ENCODE measurements at regions not wholly inside any gene's neighbourhood (a gene's known extent, or its start where the extent isn't known, plus 50 kb on each side); places are given as distances from the start of the nearest gene placed in this dataset.
A peak's percentile ranks its signal among the peaks of the same experiment; 100 is the strongest.

DNA sequence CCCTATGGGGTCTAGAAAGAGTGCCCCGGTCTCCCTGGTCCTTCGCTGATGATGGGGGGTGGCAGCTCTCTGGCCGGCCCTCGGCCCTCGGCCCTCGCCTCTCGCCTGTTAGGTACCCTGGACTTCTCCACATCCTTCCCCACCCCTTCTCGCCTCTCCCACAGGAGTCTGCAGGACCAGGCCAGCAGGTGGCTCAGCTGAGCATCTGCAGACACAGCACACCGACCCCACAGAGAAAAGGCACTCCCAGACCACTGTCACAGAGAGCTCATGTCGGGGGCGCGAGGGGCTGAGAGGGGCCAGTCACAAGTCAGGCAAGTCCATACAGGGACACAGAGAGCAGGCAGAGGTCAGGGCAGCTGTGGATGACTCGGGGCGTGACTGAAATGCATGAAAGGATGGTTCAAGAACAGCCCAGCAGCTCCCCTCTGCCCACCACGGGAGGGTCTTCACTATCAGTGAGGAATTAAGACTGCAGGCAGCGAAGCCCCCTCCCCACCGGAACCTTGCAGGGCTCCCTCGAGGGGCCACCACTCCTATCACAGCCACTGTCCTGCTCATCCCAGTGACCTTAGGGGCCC lies 181.7 kb upstream of the NSMCE3 start:
- no peak overlapping the region for H3K4me3 ChIP-seq (replicated peaks in 1 of 2; ENCODE audit: low read depth in 2 of 2, low read length in 2 of 2)
- no peak for DNase-seq (ENCODE audit: low read depth in 2 of 2)
- TF ChIP-seq, protein P1, sequence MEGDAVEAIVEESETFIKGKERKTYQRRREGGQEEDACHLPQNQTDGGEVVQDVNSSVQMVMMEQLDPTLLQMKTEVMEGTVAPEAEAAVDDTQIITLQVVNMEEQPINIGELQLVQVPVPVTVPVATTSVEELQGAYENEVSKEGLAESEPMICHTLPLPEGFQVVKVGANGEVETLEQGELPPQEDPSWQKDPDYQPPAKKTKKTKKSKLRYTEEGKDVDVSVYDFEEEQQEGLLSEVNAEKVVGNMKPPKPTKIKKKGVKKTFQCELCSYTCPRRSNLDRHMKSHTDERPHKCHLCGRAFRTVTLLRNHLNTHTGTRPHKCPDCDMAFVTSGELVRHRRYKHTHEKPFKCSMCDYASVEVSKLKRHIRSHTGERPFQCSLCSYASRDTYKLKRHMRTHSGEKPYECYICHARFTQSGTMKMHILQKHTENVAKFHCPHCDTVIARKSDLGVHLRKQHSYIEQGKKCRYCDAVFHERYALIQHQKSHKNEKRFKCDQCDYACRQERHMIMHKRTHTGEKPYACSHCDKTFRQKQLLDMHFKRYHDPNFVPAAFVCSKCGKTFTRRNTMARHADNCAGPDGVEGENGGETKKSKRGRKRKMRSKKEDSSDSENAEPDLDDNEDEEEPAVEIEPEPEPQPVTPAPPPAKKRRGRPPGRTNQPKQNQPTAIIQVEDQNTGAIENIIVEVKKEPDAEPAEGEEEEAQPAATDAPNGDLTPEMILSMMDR (IDR thresholded peaks at IDR 0.05; ENCODE audit: low read depth, low read length): no peak

DNA sequence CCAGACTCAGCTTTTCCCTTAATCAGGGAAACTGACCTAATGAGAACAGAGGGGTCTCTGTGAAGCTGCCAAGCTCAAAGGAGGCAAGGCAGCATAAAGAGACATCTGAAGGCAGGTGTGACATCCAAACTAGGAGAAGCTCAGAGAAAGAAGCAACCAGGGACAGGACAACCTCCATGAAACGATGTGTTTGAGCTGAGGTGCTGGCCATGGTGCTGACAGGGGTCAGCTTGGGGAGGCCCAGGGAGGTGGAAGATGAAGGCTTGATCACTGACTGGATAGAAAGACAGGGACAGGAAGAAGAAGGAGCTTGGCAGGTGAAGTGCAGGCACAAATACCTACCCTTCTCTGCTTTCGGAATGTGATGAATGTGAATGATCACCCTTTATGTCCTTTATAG lies 179.5 kb upstream of the NSMCE3 start:
- peak in 1 of 2 donors; percentile 2 for DNase-seq (ENCODE audit: low read depth in 2 of 2)
- TF ChIP-seq, protein P1 (IDR thresholded peaks at IDR 0.05; ENCODE audit: low read depth, low read length): no peak
- no peak overlapping the region for H3K4me3 ChIP-seq (replicated peaks in 1 of 2; ENCODE audit: low read depth in 2 of 2, low read length in 2 of 2)

DNA sequence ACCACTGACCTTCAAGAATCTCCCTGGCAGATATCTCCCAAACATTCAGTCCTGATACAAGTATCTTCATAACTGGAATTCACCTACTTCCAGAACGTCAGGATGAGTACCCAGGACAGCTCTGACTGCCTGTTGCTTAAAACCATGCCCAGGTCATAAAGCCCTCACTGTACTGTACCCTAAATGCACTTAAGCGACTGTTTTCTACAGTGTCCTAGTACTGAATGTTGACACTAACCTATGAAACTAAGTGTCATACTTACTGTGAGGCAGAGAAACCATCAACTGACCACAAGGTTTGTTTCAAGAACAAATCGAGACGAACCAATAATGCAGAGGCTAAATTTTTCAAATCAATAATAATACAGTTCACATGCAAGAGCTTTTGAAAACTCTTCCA lies 178.7 kb upstream of the NSMCE3 start:
- H3K4me3 ChIP-seq (replicated peaks in 1 of 2; ENCODE audit: low read depth in 2 of 2, low read length in 2 of 2): no peak overlapping the region
- DNase-seq (ENCODE audit: low read depth in 2 of 2): no peak
- TF ChIP-seq, protein P1 (IDR thresholded peaks at IDR 0.05; ENCODE audit: low read depth, low read length): no peak

DNA sequence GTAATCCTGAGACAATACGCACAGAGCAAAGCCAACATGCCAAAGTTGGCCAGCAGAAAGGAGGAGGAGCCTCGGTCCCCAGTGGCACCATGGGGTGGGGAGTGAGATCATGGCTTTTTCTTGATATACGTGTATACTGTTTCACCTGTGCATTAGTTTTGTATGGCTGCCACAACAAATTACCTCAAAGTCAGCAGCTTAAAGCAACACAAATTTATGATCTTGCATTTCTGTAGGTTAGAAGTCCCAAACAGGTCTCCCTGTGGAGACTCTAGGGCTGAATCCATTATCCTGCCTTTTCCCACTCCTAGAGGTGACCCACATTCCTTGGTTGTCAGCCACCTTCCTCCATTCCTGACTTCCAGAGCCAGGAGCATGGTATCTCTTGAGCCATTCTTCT lies 176.9 kb upstream of the NSMCE3 start:
- TF ChIP-seq, protein P1 (IDR thresholded peaks at IDR 0.05; ENCODE audit: low read depth, low read length): no peak
- no peak for DNase-seq (ENCODE audit: low read depth in 2 of 2)
- H3K4me3 ChIP-seq (replicated peaks in 1 of 2; ENCODE audit: low read depth in 2 of 2, low read length in 2 of 2): no peak overlapping the region

DNA sequence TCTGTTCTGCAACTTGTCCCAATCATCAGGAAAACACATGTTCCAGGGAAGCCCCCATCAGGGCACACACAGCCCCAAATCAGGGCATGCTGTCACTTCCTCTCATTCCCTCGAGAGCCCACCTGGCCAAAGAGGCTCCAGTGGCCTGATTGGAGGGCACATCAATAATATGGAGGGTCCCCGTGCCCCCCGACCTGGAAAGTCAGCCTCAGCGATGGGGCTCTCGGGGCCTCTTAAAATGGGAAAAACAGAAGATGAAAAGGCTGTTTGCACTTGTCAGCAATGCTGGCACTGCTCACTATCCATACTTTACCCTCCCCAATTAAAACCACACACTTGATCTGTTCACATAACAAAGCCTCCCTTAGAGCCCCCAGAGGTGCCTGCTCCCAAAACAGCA lies 172.9 kb upstream of the NSMCE3 start:
- TF ChIP-seq, protein P1 (IDR thresholded peaks at IDR 0.05; ENCODE audit: low read depth, low read length): no peak
- H3K4me3 ChIP-seq (replicated peaks in 1 of 2; ENCODE audit: low read depth in 2 of 2, low read length in 2 of 2): no peak overlapping the region
- DNase-seq (ENCODE audit: low read depth in 2 of 2): no peak

DNA sequence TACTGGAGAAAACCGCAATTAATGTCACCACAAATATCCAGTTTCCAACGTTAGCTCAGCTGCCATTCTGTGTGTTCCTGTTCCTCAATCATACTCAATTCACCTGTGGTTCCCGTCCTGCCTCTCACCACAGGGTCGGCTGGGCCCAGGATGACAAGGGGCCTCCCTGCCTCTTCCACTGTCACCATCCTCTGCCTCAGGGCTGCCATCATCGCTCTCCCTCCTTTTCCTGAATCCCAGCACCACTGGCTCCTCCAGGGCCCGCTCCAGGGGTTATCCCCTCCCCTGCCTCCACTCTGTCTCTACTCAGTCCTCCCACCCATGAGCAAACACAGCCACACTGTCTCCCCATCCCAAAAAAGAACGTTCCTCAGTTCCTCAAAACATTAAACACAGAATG lies 170.9 kb upstream of the NSMCE3 start:
- no peak overlapping the region for H3K4me3 ChIP-seq (replicated peaks in 1 of 2; ENCODE audit: low read depth in 2 of 2, low read length in 2 of 2)
- TF ChIP-seq, protein P1 (IDR thresholded peaks at IDR 0.05; ENCODE audit: low read depth, low read length): no peak
- DNase-seq (ENCODE audit: low read depth in 2 of 2): no peak

DNA sequence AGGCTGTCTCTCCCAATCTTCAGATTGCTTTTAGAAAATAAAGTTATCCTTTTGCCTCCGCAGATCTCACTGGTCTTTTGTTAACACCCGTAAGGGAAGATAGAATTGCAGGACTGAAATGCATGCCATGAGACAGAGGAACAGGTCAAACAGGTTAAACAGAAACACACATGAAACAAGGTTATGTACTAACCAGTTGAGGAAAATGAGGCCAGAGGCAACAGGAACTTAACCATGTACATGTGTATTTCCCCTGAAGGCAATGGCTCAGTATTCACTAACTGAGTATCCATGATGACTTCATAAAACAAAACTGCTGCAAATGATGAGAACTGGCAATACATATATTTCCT lies 169.1 kb upstream of the NSMCE3 start:
- no peak overlapping the region for H3K4me3 ChIP-seq (replicated peaks in 1 of 2; ENCODE audit: low read depth in 2 of 2, low read length in 2 of 2)
- DNase-seq (ENCODE audit: low read depth in 2 of 2): no peak
- TF ChIP-seq, protein P1 (IDR thresholded peaks at IDR 0.05; ENCODE audit: low read depth, low read length): no peak

Data from cardiac fibroblast (primary cell).